GM18868 (cell line): ENCODE measurements at regions not wholly inside any gene's neighbourhood (a gene's known extent, or its start where the extent isn't known, plus 50 kb on each side); places are given as distances from the start of the nearest gene placed in this dataset.

Experiments used
- ATAC-seq: cut with Tn5 transposase; IDR thresholded peaks from one replicate; pipeline ENCODE4 v1.9.1; 2021; ENCODE audit warnings: mild to moderate bottlenecking, moderate library complexity; ENCODE audit not compliant: unreplicated experiment

GRCh38 chr5:143473481-143473880 lies 70.0 kb upstream of the NR3C1 start:
- no peak for ATAC-seq

DNA sequence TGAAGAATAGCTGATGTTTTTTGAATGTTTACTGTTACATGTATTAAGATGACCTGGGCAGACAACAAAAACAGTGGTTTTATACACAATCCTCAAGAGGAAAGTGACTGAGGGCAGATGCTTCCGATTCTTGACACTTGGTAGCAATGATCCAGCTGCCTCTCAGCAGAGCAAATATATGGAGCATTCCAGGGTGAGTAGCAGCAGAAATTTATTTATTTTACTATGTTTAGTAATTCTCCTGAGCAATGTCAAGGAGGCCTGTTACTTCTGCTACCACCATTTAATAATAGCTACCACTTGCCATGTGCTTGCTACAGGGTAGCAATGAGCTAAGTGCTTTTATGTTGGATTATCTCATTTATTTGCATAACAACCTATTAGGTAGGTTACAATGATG lies 69.1 kb upstream of the NR3C1 start:
- ATAC-seq = no peak

GRCh38 chr5:143471666-143472464 lies 68.4 kb upstream of the NR3C1 start:
- no peak for ATAC-seq

- no peak for ATAC-seq
Measured at GRCh38 chr5:143471041-143471509, 67.6 kb upstream of the NR3C1 start.

DNA sequence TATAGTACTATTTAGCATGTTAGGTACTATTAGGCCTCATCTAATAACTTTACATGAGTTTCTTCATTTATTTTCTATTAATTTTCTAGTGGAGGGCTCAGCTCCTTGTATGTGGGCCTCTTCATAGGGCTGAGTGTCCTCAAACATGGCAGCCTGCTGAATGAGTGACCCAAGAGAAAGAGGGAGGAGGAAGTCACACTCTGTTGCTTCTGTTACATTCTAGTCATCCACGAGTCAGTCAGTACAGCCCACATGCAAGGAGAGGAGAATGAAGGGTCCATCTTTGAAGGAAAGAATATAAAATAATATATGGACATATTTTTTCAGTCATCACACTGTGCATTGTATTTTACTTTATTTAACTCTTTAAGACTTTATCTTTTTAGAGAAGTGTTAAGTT lies 66.6 kb upstream of the NR3C1 start:
- no peak for ATAC-seq

GRCh38 chr5:143469125-143469524 lies 65.6 kb upstream of the NR3C1 start:
- ATAC-seq = no peak

DNA sequence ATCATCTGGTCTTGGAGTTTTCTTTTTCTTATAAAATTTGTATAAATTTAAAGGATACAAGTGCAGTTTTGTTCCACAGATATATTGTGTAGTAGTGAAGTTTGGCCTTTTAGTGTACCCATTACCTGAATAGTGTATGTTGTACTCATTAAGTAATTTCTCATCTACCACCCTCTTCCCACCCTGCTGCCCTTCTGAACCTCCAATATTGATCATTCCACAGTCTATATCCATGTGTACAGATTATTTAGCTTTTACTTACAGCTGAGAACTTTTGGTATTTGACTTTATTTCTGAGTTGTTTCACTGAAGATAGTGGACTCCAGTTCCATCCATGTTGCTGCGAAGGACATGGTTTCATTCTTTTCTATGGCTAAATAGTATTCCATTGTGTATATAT lies 63.1 kb upstream of the NR3C1 start:
- no peak for ATAC-seq

- ATAC-seq = no peak
Measured at GRCh38 chr5:143464723-143465490, 61.4 kb upstream of the NR3C1 start.

- ATAC-seq = no peak
Measured at GRCh38 chr5:143462431-143462830, 58.9 kb upstream of the NR3C1 start.

DNA sequence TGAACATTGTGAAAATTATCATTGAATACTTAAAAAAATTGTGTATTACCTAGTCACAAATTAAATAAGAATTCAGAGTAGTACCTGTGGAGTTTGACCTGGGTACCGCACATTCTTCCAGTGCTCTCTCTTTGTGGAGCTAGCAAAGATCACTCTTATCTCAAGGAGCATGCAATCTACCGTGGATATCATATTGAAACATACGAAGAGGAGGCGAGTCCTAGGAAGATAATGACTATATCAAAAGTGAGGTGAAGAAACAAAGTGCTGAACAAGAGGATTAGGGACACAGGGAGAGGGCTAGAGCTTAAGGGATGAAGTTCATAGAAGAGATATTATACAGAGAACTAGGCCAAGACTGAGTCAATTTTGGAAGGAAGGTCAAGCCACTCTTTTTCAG lies 55.9 kb upstream of the NR3C1 start:
- no peak for ATAC-seq

DNA sequence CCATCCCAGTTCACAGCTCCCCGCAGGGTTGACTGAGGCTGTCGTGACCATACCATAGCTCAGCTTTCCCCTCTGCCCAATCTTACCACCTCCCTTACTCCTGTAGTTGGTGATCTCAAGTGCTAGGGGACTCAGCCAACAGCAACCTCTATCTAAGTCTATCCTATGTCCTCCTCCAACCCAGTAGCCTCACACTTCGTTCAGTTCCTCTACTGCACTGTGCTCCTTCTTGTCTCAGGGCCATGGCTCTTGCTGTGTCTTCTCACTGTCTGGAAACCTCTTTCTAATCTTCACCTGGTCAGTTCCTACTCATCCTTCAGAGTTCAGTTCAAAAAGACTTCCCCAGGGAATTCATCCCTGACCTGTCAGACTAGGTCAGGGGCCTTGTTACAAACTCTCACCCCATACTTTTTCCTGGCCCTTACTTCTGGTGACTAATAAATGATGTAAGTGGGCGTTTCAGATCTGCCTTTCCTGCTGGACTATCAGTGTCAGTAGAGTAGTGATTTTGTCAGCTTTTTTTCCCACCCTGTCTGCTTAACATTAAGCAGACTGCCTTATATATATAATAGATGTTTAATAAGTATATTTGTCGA lies 53.6 kb upstream of the NR3C1 start:
- no peak for ATAC-seq

GRCh38 chr5:143454936-143455516 lies 51.5 kb upstream of the NR3C1 start:
- no peak for ATAC-seq

- ATAC-seq = no peak
Measured at GRCh38 chr5:143453720-143454119, 50.2 kb upstream of the NR3C1 start.
